ENCODE measurements at regions not wholly inside any gene's neighbourhood (a gene's known extent, or its start where the extent isn't known, plus 50 kb on each side); places are given as distances from the start of the nearest gene placed in this dataset.

DNA sequence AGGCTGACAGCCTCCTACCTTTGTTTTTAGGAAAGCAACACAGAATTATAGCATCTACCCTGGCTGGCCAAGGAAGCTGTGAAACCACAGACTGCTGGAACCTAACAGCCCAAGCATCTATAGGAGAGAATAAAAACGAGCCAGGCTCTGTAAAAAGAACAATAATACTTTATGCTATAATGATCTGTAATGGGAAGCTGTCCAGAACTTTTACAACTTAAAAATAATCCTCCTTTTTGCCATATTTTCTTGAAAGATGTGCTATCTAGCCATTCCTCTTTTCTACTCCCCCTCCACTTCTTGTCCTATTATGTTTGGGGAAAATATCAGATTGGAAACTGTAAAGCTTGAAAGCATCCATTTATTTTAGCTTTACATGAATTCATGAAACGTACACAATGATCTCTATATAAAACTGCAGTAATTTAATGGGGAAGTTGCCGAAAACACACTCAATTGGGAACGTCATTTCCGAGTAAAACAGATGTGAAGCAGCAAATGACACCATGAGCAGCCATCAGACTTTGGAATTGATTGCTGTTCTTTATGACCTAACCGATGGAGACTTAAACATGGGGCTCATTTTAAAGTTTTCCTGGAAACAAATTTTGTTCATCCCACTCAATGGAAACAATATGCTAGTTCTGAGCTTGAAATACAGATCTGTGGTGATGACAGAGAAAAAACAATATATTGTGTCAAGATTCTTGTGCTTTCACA, 450.3 kb upstream of the CLINT1 start:
- Mint-ChIP-seq H3K9me3 (peaks cover 0 to 5% of the 10 kb centered on the region in 2 donors), H3K27ac (no peak overlapping the region), H3K36me3 (peaks cover 0 to 5% of the 10 kb centered on the region in 2 donors)
- ATAC-seq (no peak), DNase-seq (ENCODE audit: low spot score in 2 of 2) (no peak)

DNA sequence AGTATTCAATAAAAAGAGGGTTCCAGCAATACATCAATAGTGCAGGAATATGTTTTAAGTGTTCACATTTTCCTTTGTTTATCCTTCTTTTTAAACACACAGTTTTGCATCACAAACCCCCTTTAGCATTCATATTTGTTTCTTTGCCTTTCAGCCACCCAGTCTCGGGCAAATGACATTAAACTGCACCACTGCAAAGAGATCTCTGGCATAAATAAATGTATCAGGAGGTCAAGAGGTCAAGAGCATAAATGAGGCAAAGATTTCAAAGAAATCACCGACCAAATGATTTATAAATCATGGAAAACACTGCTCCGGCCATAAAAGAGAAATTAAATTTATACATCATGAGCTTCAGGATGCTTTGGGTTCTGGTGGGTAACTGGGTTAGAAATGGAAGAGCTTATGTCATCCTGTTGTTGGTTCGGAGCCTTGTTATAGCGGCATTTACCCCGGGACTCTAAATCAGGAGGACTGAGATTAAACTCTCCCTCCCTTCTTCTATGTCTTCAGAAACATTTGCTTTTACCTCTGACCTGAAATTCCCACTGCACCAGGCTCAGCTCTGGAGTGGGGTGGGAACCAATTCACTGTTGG, 449.6 kb upstream of the CLINT1 start:
- ATAC-seq = no peak
- Mint-ChIP-seq H3K9me3 (peaks cover 0 to 5% of the 10 kb centered on the region in 2 donors), H3K36me3 (peaks cover 0 to 5% of the 10 kb centered on the region in 2 donors), H3K27ac (no peak overlapping the region)
- no peak for DNase-seq (ENCODE audit: low spot score in 2 of 2)

DNA sequence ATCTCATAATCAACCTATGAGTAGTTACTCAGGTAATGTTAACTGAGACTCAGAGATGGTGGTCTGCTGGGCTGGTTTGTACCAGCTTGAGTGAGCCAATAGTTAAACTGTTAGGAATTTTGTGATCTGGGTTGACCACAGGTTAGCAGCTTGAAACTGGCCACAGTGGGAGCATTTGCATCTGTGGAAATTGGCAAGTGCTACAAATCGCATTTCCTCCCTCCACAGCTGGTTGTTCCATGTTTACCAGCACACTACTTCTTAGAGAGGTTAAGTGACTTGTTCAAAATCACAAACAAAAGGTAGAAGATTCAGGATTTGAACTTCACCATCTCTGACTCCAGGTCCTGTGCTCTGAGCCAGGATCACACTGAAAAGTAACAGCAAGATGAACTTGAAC, 446.9 kb upstream of the CLINT1 start:
- Mint-ChIP-seq H3K9me3 (peaks cover 0 to 5% of the 10 kb centered on the region in 2 donors), H3K27ac (no peak overlapping the region), H3K36me3 (peaks cover 0 to 5% of the 10 kb centered on the region in 2 donors)
- ATAC-seq (no peak), DNase-seq (ENCODE audit: low spot score in 2 of 2) (no peak)

DNA sequence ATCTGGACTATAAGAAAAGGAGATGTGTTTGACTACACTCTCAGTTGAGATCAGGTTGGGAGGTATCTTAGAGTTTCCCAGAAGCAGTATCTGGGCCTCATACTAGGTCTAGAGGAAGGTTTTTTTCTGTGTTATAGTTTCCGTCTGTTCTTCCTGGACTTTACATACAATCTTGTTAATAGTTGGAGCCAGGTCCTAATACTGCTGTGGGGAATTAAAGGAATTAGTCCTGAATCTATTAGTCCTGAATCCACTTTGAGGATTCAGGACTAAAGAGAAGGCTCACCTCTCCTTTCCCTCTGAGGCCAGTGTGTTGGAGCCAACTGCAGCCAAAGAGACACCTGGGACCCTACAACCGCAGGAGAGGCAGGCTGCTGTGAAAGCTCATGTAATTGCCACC, 445.7 kb upstream of the CLINT1 start:
- Mint-ChIP-seq H3K36me3 (no peaks in the 10 kb centered on the region), H3K27ac (no peak overlapping the region), H3K9me3 (no peaks in the 10 kb centered on the region)
- no peak for ATAC-seq
- DNase-seq (ENCODE audit: low spot score in 2 of 2) = no peak

DNA sequence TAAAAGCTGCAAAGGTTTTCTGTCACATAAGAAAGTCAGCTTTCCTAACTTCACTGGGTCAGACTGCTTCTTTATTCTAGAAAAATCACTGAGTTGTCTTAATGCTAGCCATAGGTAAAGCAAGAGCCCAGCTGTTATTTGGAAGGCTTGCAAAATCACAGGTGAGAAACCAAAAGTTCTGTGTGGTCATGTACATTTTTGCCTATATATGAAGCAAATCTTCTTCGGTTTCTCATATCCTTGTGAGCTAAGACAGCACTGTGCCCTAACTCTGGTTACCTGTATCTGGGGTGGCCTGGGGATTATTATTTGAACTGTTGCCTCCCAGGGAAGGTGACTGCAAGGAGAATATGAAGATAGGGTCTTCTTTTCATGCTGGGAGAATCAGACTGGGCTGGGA, 444.9 kb upstream of the CLINT1 start:
- no peak for DNase-seq (ENCODE audit: low spot score in 2 of 2)
- H3K27ac Mint-ChIP-seq = no peak overlapping the region
- H3K36me3 Mint-ChIP-seq = no peaks in the 10 kb centered on the region
- no peaks in the 10 kb centered on the region for H3K9me3 Mint-ChIP-seq
- no peak for ATAC-seq

DNA sequence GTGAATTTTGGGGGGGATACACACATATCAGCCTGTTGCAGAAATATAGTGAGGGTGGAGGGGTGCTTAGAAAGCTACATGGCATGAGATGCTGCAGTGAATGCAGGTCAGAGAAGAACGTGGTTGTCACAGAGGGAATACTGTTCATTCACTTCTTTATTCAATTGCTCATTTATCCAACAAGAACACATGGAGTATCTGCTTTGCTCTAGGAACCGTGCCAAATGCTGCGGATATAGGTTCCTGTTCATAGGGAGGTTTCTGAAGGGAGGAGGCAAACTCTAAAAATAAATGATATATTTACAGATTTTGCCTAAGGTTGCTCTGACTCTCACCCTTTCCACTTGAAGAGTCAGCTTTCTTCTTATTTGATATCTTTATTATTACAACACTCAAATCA, 444.3 kb upstream of the CLINT1 start:
- DNase-seq (ENCODE audit: low spot score in 2 of 2) = no peak
- Mint-ChIP-seq H3K27ac (no peak overlapping the region), H3K9me3 (no peaks in the 10 kb centered on the region), H3K36me3 (no peaks in the 10 kb centered on the region)
- ATAC-seq = no peak

DNA sequence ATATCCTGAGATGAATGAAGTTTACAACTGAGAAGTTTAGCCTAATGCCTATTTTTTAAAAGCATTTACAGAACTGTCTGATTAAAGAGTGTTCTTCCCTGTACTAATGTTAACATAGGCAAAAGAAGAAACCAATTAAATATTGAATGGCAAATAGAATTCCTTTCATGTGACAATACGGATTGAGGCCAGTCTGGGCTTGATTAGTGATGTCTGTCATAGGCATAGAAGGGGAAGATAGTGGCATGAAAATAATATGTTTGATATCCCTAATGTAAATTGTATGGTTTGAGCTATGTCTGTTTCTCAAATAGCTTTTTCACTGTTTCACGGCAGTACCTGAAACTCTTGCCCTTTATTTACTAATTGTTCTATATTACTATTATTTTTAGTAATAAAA, 443.1 kb upstream of the CLINT1 start:
- ATAC-seq (no peak), DNase-seq (ENCODE audit: low spot score in 2 of 2) (no peak)
- H3K27ac Mint-ChIP-seq = no peak overlapping the region
- peaks cover 0 to 4% of the 10 kb centered on the region in 2 donors for H3K9me3 Mint-ChIP-seq
- H3K36me3 Mint-ChIP-seq = no peaks in the 10 kb centered on the region

DNA sequence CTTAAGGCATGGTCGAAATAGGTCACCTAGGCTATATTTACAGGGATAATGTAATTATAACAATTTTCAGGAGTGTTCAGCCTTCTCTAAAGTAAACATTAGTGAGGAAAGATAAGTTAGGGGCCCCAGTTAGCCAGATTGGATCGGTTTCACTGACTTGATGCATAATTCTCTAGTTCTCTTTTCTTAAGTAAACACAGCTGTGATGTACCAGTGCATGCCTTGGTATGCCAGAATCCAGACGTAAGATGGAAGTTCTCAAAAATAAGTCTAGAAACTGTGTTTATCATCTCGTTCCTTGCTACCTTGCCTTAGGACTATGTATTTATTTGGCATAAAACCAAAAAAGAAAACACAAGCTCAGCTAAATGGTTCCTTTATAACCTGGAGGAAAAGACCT, 442.2 kb upstream of the CLINT1 start:
- Mint-ChIP-seq H3K36me3 (no peaks in the 10 kb centered on the region), H3K27ac (no peak overlapping the region), H3K9me3 (peaks cover 0 to 5% of the 10 kb centered on the region in 2 donors)
- no peak for DNase-seq (ENCODE audit: low spot score in 2 of 2)
- ATAC-seq = no peak

DNA sequence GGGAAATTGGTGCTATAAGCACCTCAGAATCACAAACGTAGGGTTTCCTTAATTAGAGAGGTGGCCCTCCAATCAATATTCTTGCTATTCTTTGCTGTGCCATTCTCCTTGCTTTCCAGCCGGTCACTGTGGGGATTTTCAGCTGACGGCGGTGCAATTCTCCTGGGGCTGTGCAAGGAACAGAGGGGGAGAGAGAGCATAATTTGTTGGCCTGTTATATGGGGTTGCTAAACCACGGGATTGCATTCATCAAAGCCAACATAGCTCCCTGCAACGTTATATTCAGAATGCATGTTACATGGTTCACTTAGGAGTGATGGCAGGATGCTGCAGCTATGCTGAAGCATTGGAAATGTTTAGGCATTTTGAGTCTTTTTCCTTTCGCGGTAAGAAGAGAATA, 441.3 kb upstream of the CLINT1 start:
- DNase-seq (ENCODE audit: low spot score in 2 of 2) = no peak
- Mint-ChIP-seq H3K36me3 (no peaks in the 10 kb centered on the region), H3K27ac (no peak overlapping the region), H3K9me3 (peaks cover 0 to 5% of the 10 kb centered on the region in 2 donors)
- no peak for ATAC-seq

DNA sequence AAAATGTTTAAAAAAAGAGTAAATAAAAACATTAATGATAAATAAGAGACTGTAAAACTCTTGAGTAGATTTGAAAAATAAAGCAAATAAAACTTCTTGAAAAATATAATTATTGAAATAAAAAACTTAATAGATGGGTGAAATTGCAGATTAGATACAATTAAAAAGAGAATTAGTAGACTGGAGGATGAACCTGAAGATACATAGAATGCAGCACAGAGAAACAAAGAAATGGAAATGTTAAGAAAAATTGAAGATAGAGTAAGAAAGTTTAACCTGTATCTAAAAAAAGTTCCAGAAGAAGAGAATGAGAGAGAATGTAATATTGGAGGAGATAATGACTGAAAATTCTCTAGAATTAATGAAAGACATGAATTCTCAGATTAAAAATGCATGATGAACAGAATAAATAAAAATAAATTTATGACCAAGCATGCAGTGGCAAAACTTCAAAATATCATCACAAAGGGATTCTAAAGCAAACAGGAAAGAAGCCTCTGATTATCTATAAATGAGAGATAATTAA, 438.1 kb upstream of the CLINT1 start:
- H3K9me3 Mint-ChIP-seq = peaks cover 0 to 5% of the 10 kb centered on the region in 2 donors
- no peak for DNase-seq (ENCODE audit: low spot score in 2 of 2)
- no peaks in the 10 kb centered on the region for H3K36me3 Mint-ChIP-seq
- ATAC-seq = no peak
- no peak overlapping the region for H3K27ac Mint-ChIP-seq

DNA sequence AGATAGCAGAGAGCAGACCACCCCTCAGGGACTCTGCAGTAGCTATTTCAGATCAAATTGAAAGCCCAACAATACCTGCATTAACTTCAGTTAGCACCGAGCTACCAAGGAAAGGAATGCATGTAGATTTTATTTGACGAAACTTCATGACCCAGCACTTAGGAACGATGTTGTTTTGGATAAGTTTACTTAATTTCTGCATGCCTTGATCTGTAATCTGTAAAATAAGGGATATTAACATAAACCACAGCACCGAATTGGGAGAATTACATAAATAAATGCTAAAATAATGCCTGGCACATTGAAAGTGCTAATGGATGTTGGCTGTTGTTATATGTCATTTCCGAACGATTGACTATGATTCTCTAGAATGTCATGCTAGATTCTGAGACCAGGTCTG, 435.8 kb upstream of the CLINT1 start:
- DNase-seq (ENCODE audit: low spot score in 2 of 2) = no peak
- no peaks in the 10 kb centered on the region for H3K36me3 Mint-ChIP-seq
- no peak for ATAC-seq

DNA sequence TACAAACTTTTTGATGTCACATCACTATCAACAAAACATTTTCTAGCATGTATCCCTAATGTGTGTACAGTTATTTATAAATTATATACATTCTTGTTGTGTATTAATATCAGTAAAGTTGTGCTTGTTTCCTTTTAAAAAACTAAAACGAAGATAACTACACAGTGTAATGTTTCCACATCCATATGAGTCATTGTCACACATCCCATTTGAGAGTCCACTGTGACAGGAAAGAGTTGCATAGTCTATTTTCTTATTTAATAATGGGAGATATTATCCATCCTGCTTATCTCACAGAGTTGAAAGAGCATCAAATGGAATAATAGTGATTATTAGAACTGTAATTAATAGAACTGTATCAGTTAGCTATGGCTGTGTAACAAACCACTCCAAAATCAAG, 434.0 kb upstream of the CLINT1 start:
- Mint-ChIP-seq H3K36me3 (no peaks in the 10 kb centered on the region), H3K9me3 (peaks cover 0 to 5% of the 10 kb centered on the region in 2 donors), H3K27ac (no peak overlapping the region)
- DNase-seq (ENCODE audit: low spot score in 2 of 2) = no peak
- ATAC-seq = no peak

More for the DNA sequence above, 435.8 kb upstream of the CLINT1 start:
- Mint-ChIP-seq H3K27ac (no peak overlapping the region), H3K9me3 (peaks cover 0 to 5% of the 10 kb centered on the region in 2 donors)

DNA sequence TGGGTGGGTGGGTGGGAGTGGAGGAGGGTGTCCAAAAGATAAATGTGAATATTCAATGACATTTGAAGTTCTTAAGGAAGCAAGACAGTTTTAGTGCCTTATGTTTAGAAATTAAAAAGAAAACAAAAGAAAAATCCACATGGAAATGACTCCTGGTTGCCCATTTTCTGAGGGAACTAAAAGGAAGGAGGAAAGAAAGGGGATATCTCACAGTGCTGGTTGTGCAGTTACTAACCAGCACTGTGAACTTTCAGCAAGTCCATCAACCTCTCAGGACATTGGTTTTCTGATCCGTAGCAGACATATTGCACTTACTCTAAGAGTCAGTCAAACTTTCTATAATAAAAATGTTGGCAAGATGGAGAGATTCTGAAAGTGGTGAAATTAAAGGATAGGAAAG, 431.0 kb upstream of the CLINT1 start:
- ATAC-seq (no peak), DNase-seq (ENCODE audit: low spot score in 2 of 2) (no peak)
- H3K36me3 Mint-ChIP-seq = no peaks in the 10 kb centered on the region
- H3K9me3 Mint-ChIP-seq = peaks cover 0 to 4% of the 10 kb centered on the region in 2 donors
- no peak overlapping the region for H3K27ac Mint-ChIP-seq

DNA sequence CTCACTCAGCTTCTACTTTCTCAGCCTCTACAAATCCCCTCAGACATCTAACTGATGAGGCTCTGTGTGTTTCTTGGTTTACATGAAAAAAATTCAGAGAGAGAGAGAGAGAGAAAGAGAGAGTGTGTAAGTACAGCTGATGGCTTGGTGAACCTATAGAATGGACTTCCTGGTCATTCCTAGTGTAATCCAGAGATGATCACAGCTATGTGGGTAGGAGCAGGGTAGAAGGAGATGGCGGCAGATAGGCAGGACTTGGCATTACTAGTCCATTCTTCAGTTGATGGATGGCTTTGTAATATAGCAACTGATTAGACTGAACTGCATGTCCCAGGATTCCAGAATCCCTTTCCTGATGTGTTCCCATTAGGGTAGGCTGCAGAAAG, 429.3 kb upstream of the CLINT1 start:
- Mint-ChIP-seq H3K36me3 (no peaks in the 10 kb centered on the region), H3K27ac (no peak overlapping the region), H3K9me3 (peaks cover 0 to 4% of the 10 kb centered on the region in 2 donors)
- no peak for ATAC-seq
- DNase-seq (ENCODE audit: low spot score in 2 of 2) = no peak

DNA sequence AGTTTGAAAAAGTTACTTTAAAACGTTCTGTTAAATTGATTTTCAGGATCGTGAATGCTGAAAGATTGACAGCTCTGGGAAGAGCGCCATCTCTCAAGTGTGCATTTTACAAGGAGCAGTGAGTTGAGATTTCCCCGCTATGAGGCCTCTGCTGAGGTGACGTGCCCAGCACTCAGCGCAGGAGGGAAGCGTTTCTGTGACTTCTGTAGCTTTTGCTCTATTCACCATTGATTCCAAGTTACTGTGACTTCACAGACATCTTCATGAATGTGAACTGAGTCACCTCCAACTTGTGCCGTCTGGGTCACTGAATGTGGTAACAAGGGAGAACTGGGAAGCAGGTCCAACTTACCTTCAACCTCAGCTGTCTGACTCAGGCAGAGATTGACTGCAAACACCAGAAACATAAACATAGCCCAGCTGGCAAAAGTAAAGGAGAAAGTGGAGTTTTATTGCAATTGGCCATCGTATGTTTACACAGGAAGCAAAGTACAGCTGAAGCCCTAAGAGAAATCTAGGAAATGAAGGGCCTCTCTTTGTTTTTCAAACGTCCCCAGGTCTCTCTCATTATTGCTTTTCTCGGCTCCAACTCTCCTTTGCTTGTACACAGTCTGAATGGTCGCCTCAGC, 428.8 kb upstream of the CLINT1 start:
- DNase-seq (ENCODE audit: low spot score in 2 of 2) = no peak
- ATAC-seq = no peak
- H3K9me3 Mint-ChIP-seq = peaks cover 0 to 4% of the 10 kb centered on the region in 2 donors
- no peak overlapping the region for H3K27ac Mint-ChIP-seq
- no peaks in the 10 kb centered on the region for H3K36me3 Mint-ChIP-seq

DNA sequence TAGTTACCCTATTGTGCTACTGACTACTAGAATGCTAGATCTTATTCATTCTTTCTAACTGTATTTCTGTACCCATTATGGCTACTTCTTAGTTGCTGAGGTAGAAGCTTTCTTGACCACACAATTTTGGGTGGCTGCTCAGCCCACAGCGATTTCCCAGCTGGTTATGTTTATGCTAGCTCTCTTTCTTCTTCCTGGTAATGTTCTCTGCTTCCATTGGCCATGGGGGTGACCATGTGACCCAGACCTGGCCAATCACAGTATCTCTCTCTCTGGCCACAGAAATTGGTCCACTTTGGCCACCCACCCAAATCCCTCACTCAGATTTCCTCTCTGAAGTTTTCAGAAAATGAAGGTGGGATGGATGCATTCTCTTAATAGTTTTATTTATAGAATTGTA, 427.9 kb upstream of the CLINT1 start:
- Mint-ChIP-seq H3K9me3 (peaks cover 0 to 4% of the 10 kb centered on the region in 2 donors), H3K27ac (peak overlapping the region in 1 of 2 donors; percentile 51), H3K36me3 (no peaks in the 10 kb centered on the region)
- no peak for DNase-seq (ENCODE audit: low spot score in 2 of 2)
- ATAC-seq = no peak

DNA sequence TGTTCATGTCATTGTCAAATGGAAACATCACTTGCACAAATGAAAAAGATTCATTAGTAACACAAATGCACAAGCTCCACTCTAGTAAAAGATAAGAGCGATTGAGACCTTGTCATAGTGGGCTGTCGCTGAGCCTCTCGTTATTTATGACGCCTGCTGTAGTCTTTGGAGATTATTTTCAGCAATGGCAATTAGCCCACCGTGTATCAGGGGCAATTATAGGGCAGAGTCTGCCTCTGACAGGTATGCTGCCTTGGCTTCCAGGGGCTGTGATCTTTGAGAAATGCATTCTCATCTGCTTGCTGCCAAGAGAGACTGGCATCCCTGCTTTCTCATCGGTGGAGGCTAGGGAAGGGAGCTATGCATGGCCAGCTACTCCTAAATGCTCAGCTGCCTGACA, 426.8 kb upstream of the CLINT1 start:
- DNase-seq (ENCODE audit: low spot score in 2 of 2) (no peak), ATAC-seq (no peak)
- H3K36me3 Mint-ChIP-seq = no peaks in the 10 kb centered on the region
- peaks cover 0 to 4% of the 10 kb centered on the region in 2 donors for H3K9me3 Mint-ChIP-seq
- H3K27ac Mint-ChIP-seq = no peak overlapping the region

Measured in activated naive CD4-positive, alpha-beta T cell treated with anti-CD3 and anti-CD28 coated beads, Interleukin-2, amount 50 U/mL, for 72 hours (primary cell).